Neuronal stem cell (in vitro differentiated cells): ENCODE measurements at regions not wholly inside any gene's neighbourhood (a gene's known extent, or its start where the extent isn't known, plus 50 kb on each side); places are given as distances from the start of the nearest gene placed in this dataset.

Experiments
- DNase-seq: peaks from one replicate; pipeline ENCODE4 v3.0.0-alpha.2; 2013; ENCODE audit warnings: low spot score
- H2AFZ ChIP-seq: one replicate; pipeline ENCODE4 v1.6.1; 2013; ENCODE audit warnings: mild to moderate bottlenecking, low read length, inconsistent platforms
- H2AK5ac ChIP-seq: 2 replicates; pipeline ENCODE4 v1.6.1; 2013; ENCODE audit warnings: low read depth, mild to moderate bottlenecking, inconsistent platforms, low read length, moderate library complexity, mixed read lengths
- H2BK120ac ChIP-seq: 2 replicates; pipeline ENCODE4 v1.6.1; 2013; ENCODE audit warnings: low read depth, mild to moderate bottlenecking, inconsistent platforms, low read length, moderate library complexity, mixed read lengths
- H2BK12ac ChIP-seq: one replicate; pipeline ENCODE4 v1.6.1; 2013; ENCODE audit warnings: low read length, inconsistent platforms
- H2BK15ac ChIP-seq: 2 replicates; pipeline ENCODE4 v1.6.1; 2013; ENCODE audit warnings: mild to moderate bottlenecking, low read length, inconsistent platforms, mixed read lengths
- H2BK5ac ChIP-seq: one replicate; pipeline ENCODE4 v1.6.1; 2013; ENCODE audit warnings: inconsistent platforms, mild to moderate bottlenecking, low read length, moderate library complexity
- H3K14ac ChIP-seq: one replicate; pipeline ENCODE4 v1.6.1; 2013; ENCODE audit warnings: low read length, inconsistent platforms
- H3K18ac ChIP-seq: 2 replicates; pipeline ENCODE4 v1.6.1; 2013; ENCODE audit warnings: low read length, inconsistent platforms
- H3K23ac ChIP-seq: 2 replicates; pipeline ENCODE4 v1.6.1; 2013; ENCODE audit warnings: low read depth, mild to moderate bottlenecking, mixed read lengths, low read length, inconsistent platforms; ENCODE audit not compliant: poor library complexity
- H3K27ac ChIP-seq: replicated peaks from 3 replicates; pipeline ENCODE4 v1.5.1; 2013; ENCODE audit warnings: low read length, inconsistent platforms
- H3K27me3 ChIP-seq, 3 experiments: 2 replicates each; pipeline ENCODE4 v1.6.1; 2013; ENCODE audit warnings: low read length in 3 of 3, mild to moderate bottlenecking in 2 of 3, inconsistent platforms in 1 of 3, low read depth in 1 of 3, mixed read lengths in 1 of 3, moderate library complexity in 1 of 3; ENCODE audit not compliant: control insufficient read depth in 3 of 3, insufficient read depth in 3 of 3
- H3K36me3 ChIP-seq, 2 donors: replicated peaks in 1 of 2; 2 replicates each; pipeline ENCODE4 v1.6.1; 2013; ENCODE audit warnings: low read length in 2 of 2; ENCODE audit not compliant: control insufficient read depth in 2 of 2, insufficient read depth in 2 of 2
- H3K4ac ChIP-seq: 2 replicates; pipeline ENCODE4 v1.6.1; 2013; ENCODE audit warnings: inconsistent platforms, mild to moderate bottlenecking, low read length, moderate library complexity
- H3K4me1 ChIP-seq, 2 donors: 1 replicate in 1 of 2; 2 replicates in 1 of 2; pipeline ENCODE4 v1.6.1; 2013; ENCODE audit warnings: low read length in 2 of 2, low read depth in 1 of 2; ENCODE audit not compliant: control insufficient read depth in 2 of 2, insufficient read depth in 1 of 2
- H3K4me2 ChIP-seq: one replicate; pipeline ENCODE4 v1.6.1; 2013; ENCODE audit warnings: mild to moderate bottlenecking, low read length, inconsistent platforms; ENCODE audit not compliant: insufficient read depth, poor library complexity, severe bottlenecking
- H3K4me3 ChIP-seq, 2 donors: 2 replicates each; pipeline ENCODE4 v1.5.1; 2013; ENCODE audit warnings: low read length in 2 of 2, mild to moderate bottlenecking in 2 of 2, inconsistent platforms in 1 of 2, moderate library complexity in 1 of 2
- H3K79me1 ChIP-seq: one replicate; pipeline ENCODE4 v1.6.1; 2013; ENCODE audit warnings: low read depth, mild to moderate bottlenecking, inconsistent platforms, low read length, moderate library complexity
- H3K9ac ChIP-seq: one replicate; pipeline ENCODE4 v1.6.1; 2013; ENCODE audit warnings: mild to moderate bottlenecking, low read depth, low read length, inconsistent platforms; ENCODE audit not compliant: poor library complexity
- H3K9me3 ChIP-seq, 2 donors: replicated peaks in 1 of 2; 2 replicates each; pipeline versions ENCODE3 to v1.6.1; 2013; ENCODE audit warnings: low read length in 2 of 2, mild to moderate bottlenecking in 2 of 2, inconsistent platforms in 1 of 2, low read depth in 1 of 2, mixed read lengths in 1 of 2, moderate library complexity in 1 of 2; ENCODE audit not compliant: control insufficient read depth in 2 of 2, insufficient read depth in 1 of 2
- H4K8ac ChIP-seq: one replicate; pipeline ENCODE4 v1.6.1; 2013; ENCODE audit warnings: low read depth, mild to moderate bottlenecking, inconsistent platforms, low read length, moderate library complexity
- H4K91ac ChIP-seq: one replicate; pipeline ENCODE4 v1.6.1; 2013; ENCODE audit warnings: low read length, low read depth, mild to moderate bottlenecking, inconsistent platforms; ENCODE audit not compliant: poor library complexity
- WGBS, 2 donors: extraction: QIAGEN DNeasy Blood & Tissue Kit; methylation state at CpG; one replicate each; pipeline ENCODE4 v1.1.7; 2013; ENCODE audit warnings: missing lambda C conversion rate in 2 of 2, mixed read lengths in 1 of 2; ENCODE audit not compliant: insufficient read length in 2 of 2, insufficient replicate concordance in 1 of 2; ENCODE audit errors: extremely low coverage in 2 of 2; 5-methylcytosine and 5-hydroxymethylcytosine counted together

DNA sequence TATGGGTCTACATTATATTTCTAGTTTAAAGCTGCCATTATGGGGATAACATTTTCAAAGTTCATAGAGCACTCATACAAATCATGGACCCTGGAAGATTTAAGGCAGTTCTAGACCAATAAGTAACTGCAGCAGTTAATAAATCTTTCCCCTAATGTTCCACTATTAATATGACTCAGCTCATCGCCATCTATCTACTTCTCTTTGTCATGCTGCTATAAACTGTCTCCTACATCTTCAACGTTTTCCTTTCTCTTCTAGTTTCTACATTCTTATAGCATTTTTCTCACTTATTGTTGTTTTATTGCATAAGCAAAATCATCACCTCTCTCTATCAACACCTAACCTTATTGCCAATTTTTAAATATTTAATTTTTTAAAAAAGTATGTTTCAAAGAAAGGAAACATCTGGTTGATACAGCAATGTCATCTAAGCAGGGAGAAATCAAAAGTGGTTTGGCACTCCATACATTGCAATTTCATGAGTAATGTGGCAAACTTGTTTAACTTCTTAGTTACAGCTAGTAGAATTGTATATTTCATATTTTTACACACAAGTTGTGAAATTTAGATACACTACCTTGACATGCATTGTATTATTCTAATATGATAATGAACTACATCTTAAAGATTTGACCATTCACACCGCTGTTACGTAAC is 1500.4 kb upstream of the MIR17HG start:
- Histone ChIP-seq H2BK120ac (no peak overlapping the region), H3K9me3 (no peaks in the 10 kb centered on the region), H4K91ac (no peak overlapping the region), H3K4ac (no peak overlapping the region), H3K36me3 (no peaks in the 10 kb centered on the region), H3K4me1 (no peaks in the 10 kb centered on the region), H2BK5ac (no peak overlapping the region), H3K14ac (no peak overlapping the region), H2BK12ac (no peak overlapping the region), H2AFZ (no peak overlapping the region), H2AK5ac (no peak overlapping the region), H3K4me2 (no peak overlapping the region), H3K18ac (no peak overlapping the region), H3K4me3 (no peak overlapping the region), H3K9ac (no peak overlapping the region), H3K27me3 (no peaks in the 10 kb centered on the region), H4K8ac (no peak overlapping the region), H3K27ac (no peak overlapping the region), H2BK15ac (no peak overlapping the region), H3K79me1 (no peaks in the 10 kb centered on the region), H3K23ac (no peak overlapping the region)
- no peak for DNase-seq
- 100% methylated on average over 1 of the region's 4 CpGs; no CpG with 5 or more reads in 1 of the 2 donors for WGBS, 2 donors

DNA sequence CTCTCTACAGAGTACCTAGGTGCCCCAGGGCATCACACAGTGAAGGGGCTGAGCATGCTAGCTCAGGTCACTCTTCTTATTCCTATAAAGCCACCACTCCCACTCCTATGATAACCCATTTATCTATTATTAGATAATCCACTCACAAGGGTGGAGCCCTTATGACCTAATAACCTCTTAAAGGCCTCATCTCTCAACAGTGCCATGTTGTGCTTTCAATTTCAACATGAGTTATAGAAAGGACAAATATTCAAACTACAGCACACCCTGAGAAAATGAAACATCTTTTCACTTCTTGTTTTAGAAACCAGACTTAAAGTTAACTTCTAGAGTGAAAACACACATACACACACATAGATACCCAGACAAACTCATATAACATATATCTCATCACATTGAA is 1494.9 kb upstream of the MIR17HG start:
- Histone ChIP-seq H4K8ac (no peak overlapping the region), H3K18ac (no peak overlapping the region), H3K23ac (no peak overlapping the region), H2BK5ac (no peak overlapping the region), H2AFZ (no peak overlapping the region), H2BK12ac (no peak overlapping the region), H3K27ac (no peak overlapping the region), H2AK5ac (no peak overlapping the region), H3K36me3 (no peaks in the 10 kb centered on the region), H4K91ac (no peak overlapping the region), H2BK120ac (no peak overlapping the region), H3K9ac (no peak overlapping the region), H2BK15ac (no peak overlapping the region), H3K4me3 (no peak overlapping the region), H3K14ac (no peak overlapping the region), H3K4me1 (no peaks in the 10 kb centered on the region), H3K4ac (no peak overlapping the region), H3K79me1 (no peaks in the 10 kb centered on the region), H3K4me2 (no peak overlapping the region), H3K9me3 (no peaks in the 10 kb centered on the region), H3K27me3 (no peaks in the 10 kb centered on the region)
- DNase-seq = no peak

DNA sequence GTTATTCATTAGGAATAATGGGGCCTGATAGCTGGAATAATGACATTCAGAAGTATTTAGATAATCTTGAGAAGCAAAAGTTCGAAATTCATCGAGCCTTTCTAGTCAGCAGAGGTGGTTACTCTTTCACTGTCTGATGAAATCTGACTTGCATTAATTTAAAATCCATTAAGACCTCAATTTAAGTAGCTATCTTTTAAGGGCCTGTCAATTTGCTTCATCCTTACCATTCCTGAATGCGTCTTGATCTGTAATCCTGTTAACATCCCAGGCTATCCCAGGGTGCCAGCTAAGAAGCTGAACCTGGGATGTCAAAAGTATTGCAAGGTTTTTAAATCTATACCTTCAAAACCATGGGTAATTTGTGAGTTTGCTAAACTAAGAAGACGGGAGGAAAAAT is 1491.0 kb upstream of the MIR17HG start:
- Histone ChIP-seq H3K36me3 (no peaks in the 10 kb centered on the region), H3K14ac (no peak overlapping the region), H3K4me1 (no peaks in the 10 kb centered on the region), H3K27me3 (no peaks in the 10 kb centered on the region), H2BK15ac (no peak overlapping the region), H2AFZ (no peak overlapping the region), H3K4me2 (no peak overlapping the region), H3K79me1 (no peaks in the 10 kb centered on the region), H3K9me3 (no peaks in the 10 kb centered on the region), H3K4ac (no peak overlapping the region), H2BK120ac (no peak overlapping the region), H2BK5ac (no peak overlapping the region), H3K23ac (no peak overlapping the region), H3K27ac (no peak overlapping the region), H4K91ac (no peak overlapping the region), H2BK12ac (no peak overlapping the region), H3K18ac (no peak overlapping the region), H3K4me3 (no peak overlapping the region), H4K8ac (no peak overlapping the region), H3K9ac (no peak overlapping the region), H2AK5ac (no peak overlapping the region)
- no peak for DNase-seq
- WGBS, 2 donors = no CpG with 5 or more reads among the region's 4 CpGs

DNA sequence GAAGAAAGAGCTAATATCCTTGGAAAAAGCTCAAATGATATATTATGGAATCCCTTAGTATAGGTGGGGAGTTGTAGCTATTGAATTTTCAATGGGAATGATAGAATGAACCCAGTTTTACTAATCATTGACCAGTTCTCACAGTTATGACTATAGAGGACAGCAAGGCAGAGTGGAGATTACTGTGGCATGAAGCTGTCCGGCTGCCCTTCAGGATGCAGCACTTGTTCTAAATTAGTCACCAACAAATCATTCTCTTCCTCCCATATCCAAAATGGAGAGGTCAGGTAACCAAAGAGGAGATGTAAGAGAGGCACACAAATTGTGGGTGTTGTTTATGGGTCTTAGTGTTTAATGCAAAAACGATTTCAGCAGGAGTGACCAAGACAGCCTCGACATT is 1490.0 kb upstream of the MIR17HG start:
- no peak overlapping the region for H4K91ac ChIP-seq
- no peak overlapping the region for H3K4me2 ChIP-seq
- no peak overlapping the region for H3K9ac ChIP-seq
- no peak overlapping the region for H3K4me3 ChIP-seq
- no peak overlapping the region for H2BK120ac ChIP-seq
- H3K4ac ChIP-seq = no peak overlapping the region
- no peak overlapping the region for H2AFZ ChIP-seq
- H3K36me3 ChIP-seq = no peaks in the 10 kb centered on the region
- H3K4me1 ChIP-seq = no peaks in the 10 kb centered on the region
- no peak overlapping the region for H2AK5ac ChIP-seq
- H3K27ac ChIP-seq = no peak overlapping the region
- H2BK5ac ChIP-seq = no peak overlapping the region
- WGBS, 2 donors = no CpG with 5 or more reads among the region's 3 CpGs
- DNase-seq = no peak
- H3K14ac ChIP-seq = no peak overlapping the region
- no peak overlapping the region for H4K8ac ChIP-seq
- H3K23ac ChIP-seq = no peak overlapping the region
- no peaks in the 10 kb centered on the region for H3K9me3 ChIP-seq
- H2BK15ac ChIP-seq = no peak overlapping the region
- no peaks in the 10 kb centered on the region for H3K79me1 ChIP-seq
- H3K18ac ChIP-seq = no peak overlapping the region
- H3K27me3 ChIP-seq = no peaks in the 10 kb centered on the region
- H2BK12ac ChIP-seq = no peak overlapping the region
